ENCODE measurements at regions not wholly inside any gene's neighbourhood (a gene's known extent, or its start where the extent isn't known, plus 50 kb on each side); places are given as distances from the start of the nearest gene placed in this dataset.

DNA sequence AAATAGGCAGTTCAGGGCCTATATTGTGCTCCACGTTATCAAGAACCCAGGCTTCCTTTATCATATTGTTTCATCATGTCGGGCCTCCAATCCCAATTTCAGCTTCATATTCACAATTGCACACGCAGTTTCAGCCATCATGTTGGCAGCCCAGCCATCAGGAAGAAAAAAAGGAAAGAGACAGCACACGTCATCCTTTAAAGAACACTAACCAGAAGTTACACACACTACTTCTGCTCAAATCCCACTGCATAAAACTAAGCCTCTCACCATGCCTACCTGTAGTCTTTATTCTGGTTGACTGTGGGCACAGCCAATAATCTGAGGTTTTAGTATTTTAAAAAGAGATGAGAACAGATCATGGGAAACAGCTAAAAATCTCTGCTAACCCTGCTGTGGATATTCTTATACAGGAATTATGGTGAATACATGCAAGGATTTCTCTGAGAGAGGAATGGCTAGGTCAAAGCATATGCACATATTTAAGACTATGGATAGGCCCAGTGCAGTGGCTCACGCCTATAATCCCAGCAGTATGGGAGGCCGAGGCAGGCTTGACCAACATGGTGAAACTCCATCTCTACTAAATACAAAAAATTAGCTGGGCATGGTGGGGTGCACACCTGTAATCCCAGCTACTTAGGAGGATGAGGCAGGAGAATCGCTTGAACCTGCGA is 534.4 kb downstream of the ETV1 start:
- Histone ChIP-seq H2AFZ (ENCODE audit: low read length) (no peak overlapping the region), H3K4me2 (ENCODE audit: low read depth, low read length) (no peak overlapping the region), H3F3A (ENCODE audit: insufficient read depth, low read length) (no peaks in the 10 kb centered on the region), H4K20me1 (ENCODE audit: insufficient read depth, low read length) (no peaks in the 10 kb centered on the region), H3K9ac (ENCODE audit: low read length) (no peak overlapping the region), H3K27me3 (replicated peaks; ENCODE audit: insufficient read depth, low read length) (no peaks in the 10 kb centered on the region), H3K9me3 (replicated peaks; ENCODE audit: insufficient read depth, low read length) (no peaks in the 10 kb centered on the region), H3K9me2 (replicated peaks; ENCODE audit: insufficient read depth, low read length) (no peaks in the 10 kb centered on the region), H3K79me2 (ENCODE audit: low read length) (no peaks in the 10 kb centered on the region), H3K4me3 (ENCODE audit: low read length) (no peak overlapping the region), H3K27ac (ENCODE audit: low read length) (no peak overlapping the region), H3K36me3 (replicated peaks; ENCODE audit: insufficient read depth, low read length) (no peaks in the 10 kb centered on the region), H3K4me1 (ENCODE audit: low read length) (no peaks in the 10 kb centered on the region)
- DNase-seq: no peak
- no peak for TF ChIP-seq EZH2phosphoT487 (IDR thresholded peaks at IDR 0.05; ENCODE audit: low read length)
- no peak for TF ChIP-seq EZH2 (optimal IDR thresholded peaks at IDR 0.05; ENCODE audit: low read depth, low read length)
- TF ChIP-seq, protein P1, sequence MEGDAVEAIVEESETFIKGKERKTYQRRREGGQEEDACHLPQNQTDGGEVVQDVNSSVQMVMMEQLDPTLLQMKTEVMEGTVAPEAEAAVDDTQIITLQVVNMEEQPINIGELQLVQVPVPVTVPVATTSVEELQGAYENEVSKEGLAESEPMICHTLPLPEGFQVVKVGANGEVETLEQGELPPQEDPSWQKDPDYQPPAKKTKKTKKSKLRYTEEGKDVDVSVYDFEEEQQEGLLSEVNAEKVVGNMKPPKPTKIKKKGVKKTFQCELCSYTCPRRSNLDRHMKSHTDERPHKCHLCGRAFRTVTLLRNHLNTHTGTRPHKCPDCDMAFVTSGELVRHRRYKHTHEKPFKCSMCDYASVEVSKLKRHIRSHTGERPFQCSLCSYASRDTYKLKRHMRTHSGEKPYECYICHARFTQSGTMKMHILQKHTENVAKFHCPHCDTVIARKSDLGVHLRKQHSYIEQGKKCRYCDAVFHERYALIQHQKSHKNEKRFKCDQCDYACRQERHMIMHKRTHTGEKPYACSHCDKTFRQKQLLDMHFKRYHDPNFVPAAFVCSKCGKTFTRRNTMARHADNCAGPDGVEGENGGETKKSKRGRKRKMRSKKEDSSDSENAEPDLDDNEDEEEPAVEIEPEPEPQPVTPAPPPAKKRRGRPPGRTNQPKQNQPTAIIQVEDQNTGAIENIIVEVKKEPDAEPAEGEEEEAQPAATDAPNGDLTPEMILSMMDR (IDR thresholded peaks at IDR 0.05; ENCODE audit: low read length): no peak

DNA sequence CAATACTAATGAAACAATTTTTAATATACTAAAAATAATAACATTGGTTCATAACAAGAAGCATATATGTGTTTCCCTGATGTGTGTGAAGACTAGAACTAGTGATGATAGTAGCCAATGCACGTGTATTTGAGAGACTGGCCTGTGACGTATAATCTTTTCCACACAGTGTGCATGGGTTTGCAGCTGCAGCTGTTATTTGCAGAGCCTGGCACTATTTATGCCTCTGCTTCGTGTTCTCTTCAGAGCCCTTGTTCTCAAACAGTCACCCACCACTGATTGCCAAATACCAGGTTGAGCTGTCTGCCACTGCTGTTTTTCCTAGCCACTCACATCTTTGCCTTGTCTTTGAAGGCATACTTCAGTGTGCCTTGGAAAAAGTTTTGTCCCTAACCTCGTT is 531.7 kb downstream of the ETV1 start:
- Histone ChIP-seq H4K20me1 (ENCODE audit: insufficient read depth, low read length) (no peaks in the 10 kb centered on the region), H3K79me2 (ENCODE audit: low read length) (no peaks in the 10 kb centered on the region), H3F3A (ENCODE audit: insufficient read depth, low read length) (no peaks in the 10 kb centered on the region), H3K4me1 (ENCODE audit: low read length) (no peaks in the 10 kb centered on the region), H3K9ac (ENCODE audit: low read length) (no peak overlapping the region), H3K4me2 (ENCODE audit: low read depth, low read length) (no peak overlapping the region), H3K27me3 (replicated peaks; ENCODE audit: insufficient read depth, low read length) (no peaks in the 10 kb centered on the region), H3K9me2 (replicated peaks; ENCODE audit: insufficient read depth, low read length) (no peaks in the 10 kb centered on the region), H3K27ac (ENCODE audit: low read length) (no peak overlapping the region), H2AFZ (ENCODE audit: low read length) (no peak overlapping the region), H3K36me3 (replicated peaks; ENCODE audit: insufficient read depth, low read length) (no peaks in the 10 kb centered on the region), H3K4me3 (ENCODE audit: low read length) (no peak overlapping the region), H3K9me3 (replicated peaks; ENCODE audit: insufficient read depth, low read length) (no peaks in the 10 kb centered on the region)
- DNase-seq: no peak
- TF ChIP-seq, protein P1 (IDR thresholded peaks at IDR 0.05; ENCODE audit: low read length): no peak
- TF ChIP-seq EZH2phosphoT487 (IDR thresholded peaks at IDR 0.05; ENCODE audit: low read length) (no peak), EZH2 (optimal IDR thresholded peaks at IDR 0.05; ENCODE audit: low read depth, low read length) (no peak)

DNA sequence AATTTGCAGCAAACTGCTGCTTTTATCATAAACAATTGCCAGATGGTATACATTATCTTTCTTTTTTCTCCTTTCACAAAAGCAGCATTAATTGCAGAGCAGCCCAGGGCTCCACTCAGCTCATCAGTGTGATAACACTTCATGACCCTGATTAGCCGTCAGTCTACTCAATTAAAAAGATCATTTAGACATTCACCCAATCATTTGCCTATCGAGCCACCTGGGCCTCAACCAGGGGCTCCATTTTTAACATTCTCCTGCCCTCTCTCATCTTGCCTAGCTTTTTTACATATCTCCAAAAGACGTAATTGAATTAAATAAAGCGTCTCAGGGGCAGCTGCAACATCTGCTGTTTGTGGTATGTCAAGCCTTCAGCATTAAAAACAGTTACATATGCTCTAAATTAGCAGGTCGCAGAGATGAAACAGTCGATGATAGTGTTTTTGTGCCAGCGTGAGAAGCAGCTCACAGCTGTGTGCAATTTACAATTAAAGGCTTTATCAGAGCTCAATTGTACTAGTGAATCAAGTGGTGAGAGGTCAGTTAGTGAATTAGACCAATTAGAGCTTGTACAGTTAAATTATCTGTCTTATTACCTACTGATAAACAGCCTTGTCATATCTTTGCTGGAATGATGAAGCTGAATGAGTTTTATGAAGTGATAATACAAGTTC is 522.5 kb downstream of the ETV1 start:
- no peak overlapping the region for H2AFZ ChIP-seq (ENCODE audit: low read length)
- no peak for TF ChIP-seq EZH2 (optimal IDR thresholded peaks at IDR 0.05; ENCODE audit: low read depth, low read length)
- no peak for TF ChIP-seq EZH2phosphoT487 (IDR thresholded peaks at IDR 0.05; ENCODE audit: low read length)
- TF ChIP-seq, protein P1 (IDR thresholded peaks at IDR 0.05; ENCODE audit: low read length): no peak
- no peak overlapping the region for H3K27ac ChIP-seq (ENCODE audit: low read length)
- H3K9me2 ChIP-seq (replicated peaks; ENCODE audit: insufficient read depth, low read length): no peaks in the 10 kb centered on the region
- H3K9me3 ChIP-seq (replicated peaks; ENCODE audit: insufficient read depth, low read length): 0 out of 2 replicates have a peak, but pooled peaks cover 3% of the 10 kb centered on the region
- H4K20me1 ChIP-seq (ENCODE audit: insufficient read depth, low read length): no peaks in the 10 kb centered on the region
- no peaks in the 10 kb centered on the region for H3F3A ChIP-seq (ENCODE audit: insufficient read depth, low read length)
- no peak for DNase-seq
- H3K9ac ChIP-seq (ENCODE audit: low read length): no peak overlapping the region
- no peak overlapping the region for H3K4me2 ChIP-seq (ENCODE audit: low read depth, low read length)
- no peaks in the 10 kb centered on the region for H3K79me2 ChIP-seq (ENCODE audit: low read length)
- H3K4me1 ChIP-seq (ENCODE audit: low read length): no peaks in the 10 kb centered on the region
- no peaks in the 10 kb centered on the region for H3K36me3 ChIP-seq (replicated peaks; ENCODE audit: insufficient read depth, low read length)
- H3K4me3 ChIP-seq (ENCODE audit: low read length): no peak overlapping the region
- no peaks in the 10 kb centered on the region for H3K27me3 ChIP-seq (replicated peaks; ENCODE audit: insufficient read depth, low read length)
